H1 (cell line): ENCODE measurements at regions not wholly inside any gene's neighbourhood (a gene's known extent, or its start where the extent isn't known, plus 50 kb on each side); places are given as distances from the start of the nearest gene placed in this dataset.

ENCODE experiments used
- CTCF ChIA-PET: fragments of 300-600 bp; sonication (Branson Sonifier 250); formaldehyde crosslinking; loops from one replicate; lab custom pipeline; 2021; ENCODE audit not compliant: partially characterized antibody; lab: Charles Lee
- POLR2A ChIA-PET: fragments of 300-600 bp; sonication (Branson Sonifier 250); formaldehyde crosslinking; loops from one replicate; lab custom pipeline; 2021; ENCODE audit warnings: inconsistent platforms; ENCODE audit not compliant: partially characterized antibody; lab: Charles Lee
- DNase-seq, 2 experiments: peaks; one replicate each; pipeline versions ENCODE4 v3.0.0 to v3.0.0-alpha.2; 2010 to 2022; ENCODE audit warnings: low spot score in 2 of 2, low read depth in 1 of 2, mixed read lengths in 1 of 2
- FAIRE-seq: peaks from 2 replicates; lab custom pipeline; 2011; peaks lifted over from hg19 to GRCh38; lab: Jason Lieb, UNC
- H2AFZ ChIP-seq: 2 replicates; pipeline ENCODE4 v1.8.1; 2012; ENCODE audit warnings: low read length, inconsistent platforms
- H2AK5ac ChIP-seq: 2 replicates; pipeline ENCODE4 v1.6.1; 2013; ENCODE audit warnings: low read depth, low read length
- H2BK120ac ChIP-seq: replicated peaks from 2 replicates; pipeline ENCODE3; 2013; ENCODE audit warnings: low read depth, low read length, inconsistent platforms
- H2BK12ac ChIP-seq: 2 replicates; pipeline ENCODE4 v1.6.1; 2013; ENCODE audit warnings: low read depth, low read length
- H2BK15ac ChIP-seq: 2 replicates; pipeline ENCODE4 v1.6.1; 2013; ENCODE audit warnings: low read length
- H2BK20ac ChIP-seq: 2 replicates; pipeline ENCODE4 v1.6.1; 2013; ENCODE audit warnings: low read length
- H2BK5ac ChIP-seq: 2 replicates; pipeline ENCODE4 v1.6.1; 2013; ENCODE audit warnings: low read depth, low read length
- H3K14ac ChIP-seq: 2 replicates; pipeline ENCODE4 v1.6.1; 2013; ENCODE audit warnings: inconsistent platforms; ENCODE audit not compliant: insufficient read length
- H3K18ac ChIP-seq: 2 replicates; pipeline ENCODE4 v1.6.1; 2013; ENCODE audit warnings: low read length; ENCODE audit errors: extremely low read depth
- H3K23ac ChIP-seq: 2 replicates; pipeline ENCODE4 v1.6.1; 2013; ENCODE audit warnings: inconsistent platforms; ENCODE audit not compliant: insufficient read length
- H3K23me2 ChIP-seq: 2 replicates; pipeline ENCODE4 v1.6.1; 2013; ENCODE audit warnings: low read depth, low read length
- H3K27ac ChIP-seq: 2 replicates; pipeline ENCODE4 v1.6.1; 2011; ENCODE audit warnings: low read depth, low read length, inconsistent platforms
- H3K27me3 ChIP-seq, 4 experiments: replicated peaks in 1 of 4; 1 replicate in 1 of 4; 2 replicates in 3 of 4; pipeline versions ENCODE4 v1.6.1 to v1.8.1; 2011 to 2013; ENCODE audit warnings: low read length in 3 of 4, mild to moderate bottlenecking in 3 of 4, inconsistent platforms in 2 of 4, mixed read lengths in 2 of 4, moderate library complexity in 1 of 4; ENCODE audit not compliant: control insufficient read depth in 3 of 4, insufficient read depth in 3 of 4; ENCODE audit errors: extremely low read depth in 1 of 4
- H3K36me3 ChIP-seq, 4 experiments: 2 replicates each; pipeline versions ENCODE4 v1.6.1 to v1.8.1; 2011 to 2013; ENCODE audit warnings: mild to moderate bottlenecking in 4 of 4, low read length in 3 of 4, moderate library complexity in 2 of 4, control low read depth in 1 of 4, inconsistent platforms in 1 of 4; ENCODE audit not compliant: insufficient read depth in 4 of 4, control insufficient read depth in 2 of 4
- H3K4ac ChIP-seq: replicated peaks from 2 replicates; pipeline ENCODE3; 2013; ENCODE audit warnings: low read length, low read depth, mixed read lengths, inconsistent platforms; ENCODE audit not compliant: insufficient read length
- H3K4me1 ChIP-seq, 4 experiments: replicated peaks in 1 of 4; 1 replicate in 1 of 4; 2 replicates in 3 of 4; pipeline versions ENCODE4 v1.6.1 to v1.8.1; 2011 to 2013; ENCODE audit warnings: low read length in 3 of 4, inconsistent platforms in 2 of 4, mixed read lengths in 1 of 4; ENCODE audit not compliant: insufficient read depth in 4 of 4, control insufficient read depth in 3 of 4
- H3K4me2 ChIP-seq, 2 experiments: 2 replicates each; pipeline versions ENCODE4 v1.6.1 to v1.8.1; 2011 to 2013; ENCODE audit warnings: low read depth in 2 of 2, low read length in 2 of 2, control low read depth in 1 of 2, inconsistent platforms in 1 of 2, mild to moderate bottlenecking in 1 of 2; ENCODE audit not compliant: insufficient read depth in 1 of 2
- H3K4me3 ChIP-seq, 4 experiments: fragments of 200-600, 300-600 bp in 1 of 4; sonication (generic), shearing (Covaris generic), sonication (Bioruptor Twin) in 1 of 4; 2 replicates each; pipeline versions ENCODE4 v1.5.1 to v1.8.1; 2011 to 2016; ENCODE audit warnings: low read length in 4 of 4, low read depth in 3 of 4, control low read depth in 2 of 4, inconsistent platforms in 2 of 4, mild to moderate bottlenecking in 2 of 4, mixed read lengths in 1 of 4, moderate library complexity in 1 of 4; ENCODE audit not compliant: insufficient read depth in 2 of 4; ENCODE audit errors: extremely low read depth in 1 of 4
- H3K56ac ChIP-seq: replicated peaks from 2 replicates; pipeline ENCODE3; 2013; ENCODE audit warnings: low read depth, mild to moderate bottlenecking, mixed read lengths, low read length, inconsistent platforms; ENCODE audit not compliant: insufficient read length
- H3K79me1 ChIP-seq: 2 replicates; pipeline ENCODE4 v1.6.1; 2013; ENCODE audit warnings: low read depth, low read length, control low read depth
- H3K79me2 ChIP-seq, 2 experiments: 2 replicates each; pipeline versions ENCODE4 v1.6.1 to v1.8.1; 2012 to 2013; ENCODE audit warnings: low read length in 2 of 2, mild to moderate bottlenecking in 2 of 2, inconsistent platforms in 1 of 2; ENCODE audit not compliant: insufficient read depth in 2 of 2, control insufficient read depth in 1 of 2
- H3K9ac ChIP-seq, 4 experiments: replicated peaks in 1 of 4; 1 replicate in 1 of 4; 2 replicates in 3 of 4; pipeline versions ENCODE4 v1.6.1 to v1.8.1; 2011 to 2013; ENCODE audit warnings: low read depth in 3 of 4, low read length in 3 of 4, control low read depth in 2 of 4, mild to moderate bottlenecking in 2 of 4, moderate library complexity in 2 of 4, inconsistent platforms in 1 of 4; ENCODE audit errors: extremely low read depth in 1 of 4
- H3K9me3 ChIP-seq, 2 experiments: 2 replicates each; pipeline versions ENCODE4 v1.6.1 to v1.8.1; 2012 to 2013; ENCODE audit warnings: mild to moderate bottlenecking in 2 of 2, moderate library complexity in 2 of 2, control low read depth in 1 of 2, inconsistent platforms in 1 of 2, low read depth in 1 of 2, low read length in 1 of 2, mixed read lengths in 1 of 2; ENCODE audit not compliant: insufficient read depth in 2 of 2
- H4K20me1 ChIP-seq, 2 experiments: replicated peaks in 1 of 2; 2 replicates each; pipeline versions ENCODE3 to v1.8.1; 2011 to 2013; ENCODE audit warnings: inconsistent platforms in 2 of 2, low read length in 2 of 2, mild to moderate bottlenecking in 1 of 2; ENCODE audit not compliant: insufficient read depth in 2 of 2, control insufficient read depth in 1 of 2
- H4K5ac ChIP-seq: 2 replicates; pipeline ENCODE4 v1.6.1; 2013; ENCODE audit warnings: low read length, low read depth, mixed read lengths, inconsistent platforms; ENCODE audit not compliant: insufficient read length
- H4K8ac ChIP-seq: 2 replicates; pipeline ENCODE4 v1.8.0; 2013; ENCODE audit warnings: mild to moderate bottlenecking, moderate library complexity, low read length, inconsistent platforms; ENCODE audit not compliant: insufficient read depth; ENCODE audit errors: extremely low read depth
- H4K91ac ChIP-seq: replicated peaks from 2 replicates; pipeline ENCODE3; 2013; ENCODE audit warnings: low read length, mixed read lengths, inconsistent platforms; ENCODE audit not compliant: insufficient read length
- BRCA1 ChIP-seq: IDR thresholded peaks from 2 replicates; pipeline ENCODE4 v1.6.1; 2012; ENCODE audit warnings: low read depth, low read length, improper control_type of control experiment
- SIX5 ChIP-seq: IDR thresholded peaks from 2 replicates; pipeline ENCODE4 v1.6.1; 2011; ENCODE audit warnings: mild to moderate bottlenecking, low read depth, low read length
- WGBS, 2 experiments: shearing (Covaris generic) in 1 of 2; methylation state at CpG; one replicate each; pipeline versions ENCODE4 v1.1.6 to v1.1.7; 2013 to 2015; ENCODE audit warnings: low lambda C conversion rate in 2 of 2, mixed read lengths in 2 of 2, inconsistent platforms in 1 of 2, low coverage in 1 of 2, missing lambda C conversion rate in 1 of 2; ENCODE audit not compliant: insufficient replicate concordance in 2 of 2, insufficient coverage in 1 of 2, insufficient read length in 1 of 2; ENCODE audit errors: extremely low coverage in 1 of 2, missing lambda C conversion rate in 1 of 2; 5-methylcytosine and 5-hydroxymethylcytosine counted together

DNA sequence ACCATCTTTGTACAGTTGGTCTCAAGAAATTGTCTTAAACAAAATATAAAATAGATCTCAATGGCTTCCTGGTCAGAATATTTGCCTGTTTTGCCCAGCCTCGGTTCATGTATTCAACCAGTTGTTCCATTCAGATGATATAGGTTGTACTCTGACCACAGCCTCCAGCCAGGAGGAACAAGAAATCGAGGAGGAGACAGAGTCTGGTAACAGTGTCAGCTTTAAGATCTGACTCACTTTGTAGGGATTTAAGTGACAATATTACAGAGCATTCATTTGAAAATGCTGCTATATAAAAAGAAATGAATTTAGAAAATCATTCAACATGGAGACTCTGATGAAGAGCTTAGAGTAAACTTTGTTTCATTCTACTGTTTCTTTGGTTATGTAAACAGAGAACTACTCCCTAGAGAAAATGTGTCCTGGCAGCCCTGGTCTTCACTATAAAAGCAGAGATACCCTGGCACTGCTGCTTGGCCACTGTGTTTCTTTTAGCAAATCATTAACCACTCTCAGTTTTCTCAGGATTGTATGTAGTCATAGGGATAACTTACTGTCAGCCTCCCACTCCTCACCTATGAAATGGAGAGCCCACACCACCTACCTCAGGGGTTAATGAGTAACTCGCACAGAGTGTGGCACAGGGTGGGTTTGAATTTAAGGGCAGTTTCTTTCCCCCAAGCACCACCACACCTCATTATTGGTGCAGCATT is 53.5 kb downstream of the PAGE2 start:
- Histone ChIP-seq H3K4ac (no peak overlapping the region), H3K56ac (no peak overlapping the region), H4K5ac (no peak overlapping the region), H2BK12ac (no peak overlapping the region), H2BK15ac (no peak overlapping the region), H2AK5ac (no peak overlapping the region), H2BK20ac (no peak overlapping the region), H2BK120ac (no peak overlapping the region), H2AFZ (no peak overlapping the region), H3K23me2 (no peaks in the 10 kb centered on the region), H3K23ac (no peak overlapping the region), H3K9ac (no peak overlapping the region), H3K9me3 (no peaks in the 10 kb centered on the region), H3K79me2 (no peaks in the 10 kb centered on the region), H3K4me2 (no peak overlapping the region), H3K18ac (no peak overlapping the region), H3K4me3 (no peak overlapping the region), H3K27ac (no peak overlapping the region), H2BK5ac (no peak overlapping the region), H3K27me3 (no peaks in the 10 kb centered on the region), H4K8ac (no peak overlapping the region), H3K14ac (no peak overlapping the region), H3K4me1 (no peaks in the 10 kb centered on the region), H3K36me3 (no peaks in the 10 kb centered on the region), H4K91ac (no peak overlapping the region), H3K79me1 (no peaks in the 10 kb centered on the region), H4K20me1 (no peaks in the 10 kb centered on the region)
- no peak for TF ChIP-seq SIX5
- no peak for TF ChIP-seq BRCA1
- WGBS, 2 experiments = 86% methylated on average over 3 of the region's 3 CpGs; no CpG with 5 or more reads in 1 of the 2 experiments
- no peak for FAIRE-seq
- POLR2A ChIA-PET = no interaction called here
- CTCF ChIA-PET = no interaction called here
- DNase-seq = no peak
